Endothelial cell of umbilical vein (primary cell): ENCODE measurements at regions not wholly inside any gene's neighbourhood (a gene's known extent, or its start where the extent isn't known, plus 50 kb on each side); places are given as distances from the start of the nearest gene placed in this dataset.

Source experiments
- EZH2 ChIP-seq: IDR thresholded peaks from 2 replicates; pipeline ENCODE4 v1.6.1; 2012; ENCODE audit warnings: borderline replicate concordance, low read depth, mild to moderate bottlenecking, moderate library complexity, low read length, inconsistent platforms; ENCODE audit not compliant: severe bottlenecking
- GATA2 ChIP-seq: IDR thresholded peaks from 2 replicates; pipeline ENCODE4 v1.7.0; 2011; ENCODE audit warnings: low read depth, mild to moderate bottlenecking, moderate library complexity, mixed read lengths, low read length; ENCODE audit not compliant: insufficient read length, insufficient read depth
- JUN ChIP-seq: IDR thresholded peaks from 2 replicates; pipeline ENCODE4 v1.6.1; 2011; ENCODE audit warnings: borderline replicate concordance, low read depth; ENCODE audit not compliant: insufficient read length, insufficient read depth
- MYC ChIP-seq: IDR thresholded peaks from one replicate; pipeline ENCODE4 v1.6.1; 2011; ENCODE audit warnings: mild to moderate bottlenecking, low read depth, low read length
- POLR2A ChIP-seq: IDR thresholded peaks from 2 replicates; pipeline ENCODE4 v1.6.1; 2012; ENCODE audit warnings: low read depth, mild to moderate bottlenecking, control low read depth, low read length
- POLR2AphosphoS5 ChIP-seq: IDR thresholded peaks from 2 replicates; pipeline ENCODE4 v1.6.1; 2012; ENCODE audit warnings: low read depth, mild to moderate bottlenecking, control low read depth, low read length, moderate library complexity; ENCODE audit not compliant: insufficient read depth
- TF ChIP-seq, protein P1 (sequence below), 2 donors: IDR thresholded peaks; 1 replicate in 1 of 2; 2 replicates in 1 of 2; pipeline ENCODE4 v1.5.1; 2011; ENCODE audit warnings: low read length in 2 of 2, mild to moderate bottlenecking in 2 of 2, moderate library complexity in 2 of 2, control low read depth in 1 of 2, inconsistent platforms in 1 of 2, low read depth in 1 of 2; ENCODE audit not compliant: insufficient read depth in 1 of 2; ENCODE audit errors: extremely low read depth in 1 of 2
- TF ChIP-seq, protein P2 (sequence below): IDR thresholded peaks from 2 replicates; pipeline ENCODE4 v1.6.1; 2011; ENCODE audit not compliant: insufficient read depth, insufficient read length

DNA sequence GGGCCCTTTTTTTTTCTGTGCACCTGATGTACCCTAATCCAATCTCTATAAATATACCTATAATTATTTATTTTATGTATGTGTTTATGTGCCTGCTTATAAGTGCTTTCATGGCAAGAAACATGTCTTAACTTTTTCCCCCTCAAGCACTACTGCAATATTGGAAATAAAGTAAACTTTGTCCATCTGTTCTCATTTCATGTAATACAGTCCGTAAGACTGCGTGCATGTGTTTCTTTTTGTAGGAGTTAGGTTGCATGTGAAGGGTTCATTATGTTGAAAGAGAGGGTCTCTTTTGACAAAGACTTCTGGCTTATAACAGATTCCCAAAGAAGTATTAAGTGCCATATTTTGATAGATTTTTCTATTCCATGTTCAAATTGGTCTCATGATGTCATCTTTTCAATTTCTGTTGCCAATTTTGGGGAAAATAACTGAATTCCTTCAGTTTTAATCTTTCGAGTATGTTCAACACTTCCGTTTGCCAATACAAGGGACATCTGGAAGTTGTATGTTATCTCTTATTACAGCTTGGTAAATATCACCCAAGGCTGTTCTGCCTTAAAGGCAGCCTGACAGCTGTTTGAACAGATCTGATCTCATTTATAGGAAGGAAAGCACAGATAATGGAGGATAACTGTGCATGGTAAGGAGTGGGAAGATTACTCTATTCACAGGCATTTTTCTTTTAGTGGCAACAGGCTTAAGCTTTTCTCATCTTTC, 273.1 kb upstream of the SGO1 start:
- no peak for TF ChIP-seq POLR2A
- TF ChIP-seq, protein P1, sequence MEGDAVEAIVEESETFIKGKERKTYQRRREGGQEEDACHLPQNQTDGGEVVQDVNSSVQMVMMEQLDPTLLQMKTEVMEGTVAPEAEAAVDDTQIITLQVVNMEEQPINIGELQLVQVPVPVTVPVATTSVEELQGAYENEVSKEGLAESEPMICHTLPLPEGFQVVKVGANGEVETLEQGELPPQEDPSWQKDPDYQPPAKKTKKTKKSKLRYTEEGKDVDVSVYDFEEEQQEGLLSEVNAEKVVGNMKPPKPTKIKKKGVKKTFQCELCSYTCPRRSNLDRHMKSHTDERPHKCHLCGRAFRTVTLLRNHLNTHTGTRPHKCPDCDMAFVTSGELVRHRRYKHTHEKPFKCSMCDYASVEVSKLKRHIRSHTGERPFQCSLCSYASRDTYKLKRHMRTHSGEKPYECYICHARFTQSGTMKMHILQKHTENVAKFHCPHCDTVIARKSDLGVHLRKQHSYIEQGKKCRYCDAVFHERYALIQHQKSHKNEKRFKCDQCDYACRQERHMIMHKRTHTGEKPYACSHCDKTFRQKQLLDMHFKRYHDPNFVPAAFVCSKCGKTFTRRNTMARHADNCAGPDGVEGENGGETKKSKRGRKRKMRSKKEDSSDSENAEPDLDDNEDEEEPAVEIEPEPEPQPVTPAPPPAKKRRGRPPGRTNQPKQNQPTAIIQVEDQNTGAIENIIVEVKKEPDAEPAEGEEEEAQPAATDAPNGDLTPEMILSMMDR (IDR thresholded peaks at IDR 0.05; ENCODE audit: extremely low read depth in 1 of 2, insufficient read depth in 1 of 2, low read depth in 1 of 2, low read length in 2 of 2) = no peak
- TF ChIP-seq POLR2AphosphoS5 = no peak
- TF ChIP-seq EZH2 = no peak
- TF ChIP-seq JUN = no peak
- no peak for TF ChIP-seq GATA2
- TF ChIP-seq, protein P2, sequence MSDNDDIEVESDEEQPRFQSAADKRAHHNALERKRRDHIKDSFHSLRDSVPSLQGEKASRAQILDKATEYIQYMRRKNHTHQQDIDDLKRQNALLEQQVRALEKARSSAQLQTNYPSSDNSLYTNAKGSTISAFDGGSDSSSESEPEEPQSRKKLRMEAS = no peak
- no peak for TF ChIP-seq MYC
